PC-3 (cell line): ENCODE measurements at regions not wholly inside any gene's neighbourhood (a gene's known extent, or its start where the extent isn't known, plus 50 kb on each side); places are given as distances from the start of the nearest gene placed in this dataset.
A peak's percentile ranks its signal among the peaks of the same experiment; 100 is the strongest.

ENCODE experiments used
- ATAC-seq: fragments of 200-7000 bp; cut with Tn5 transposase; 2 replicates; pipeline ENCODE4 v1.9.1; 2020; ENCODE audit warnings: mild to moderate bottlenecking, moderate library complexity
- BruUV-seq: library from RNA; stranded (reverse); fragments of 400-500 nt; replicated peaks from 2 replicates; lab custom pipeline; 2021; lab: Mats Ljungman, UMichigan
- CTCF ChIA-PET: fragments of 300-600 bp; sonication (Branson Sonifier 250); formaldehyde crosslinking; loops from one replicate; lab custom pipeline; 2022; ENCODE audit warnings: antibody characterized with exemption; lab: Charles Lee
- POLR2A ChIA-PET: fragments of 300-600 bp; sonication (Branson Sonifier 250); formaldehyde crosslinking; loops from one replicate; lab custom pipeline; 2022; ENCODE audit warnings: antibody characterized with exemption; ENCODE audit not compliant: unreplicated experiment; lab: Charles Lee
- DNase-seq: peaks from one replicate; pipeline ENCODE4 v3.0.0-alpha.2; 2015
- H2AFZ ChIP-seq: fragments of 300-600 bp; sonication (generic); 2 replicates; pipeline ENCODE4 v1.6.0; 2016; ENCODE audit warnings: antibody characterized with exemption, low read length
- H3F3A ChIP-seq: fragments of 300-600 bp; sonication (generic); one replicate; pipeline ENCODE4 v1.6.0; 2017; ENCODE audit warnings: antibody characterized with exemption, low read length, control low read depth, mild to moderate bottlenecking; ENCODE audit not compliant: unreplicated experiment
- H3K27ac ChIP-seq: fragments of 300-600 bp; sonication (generic); 2 replicates; pipeline ENCODE4 v1.5.1; 2016; ENCODE audit warnings: mild to moderate bottlenecking, low read length
- H3K27me3 ChIP-seq: fragments of 300-600 bp; sonication (generic); 2 replicates; pipeline ENCODE4 v1.6.1; 2016; ENCODE audit warnings: low read length, mixed read lengths
- H3K36me3 ChIP-seq: fragments of 300-600 bp; sonication (generic); 2 replicates; pipeline ENCODE4 v1.6.1; 2016; ENCODE audit warnings: low read depth, mixed run types, low read length, mixed read lengths
- H3K4me1 ChIP-seq: fragments of 300-600 bp; sonication (generic); 2 replicates; pipeline ENCODE4 v1.5.1; 2016; ENCODE audit warnings: low read length; ENCODE audit not compliant: insufficient read depth
- H3K4me2 ChIP-seq: fragments of 300-600 bp; sonication (generic); 2 replicates; pipeline ENCODE4 v1.6.0; 2016; ENCODE audit warnings: low read length
- H3K4me3 ChIP-seq: fragments of 300-600 bp; sonication (generic); 2 replicates; pipeline ENCODE4 v1.5.1; 2016; ENCODE audit warnings: mild to moderate bottlenecking, low read length, mixed read lengths
- H3K79me2 ChIP-seq: fragments of 300-600 bp; sonication (generic); 2 replicates; pipeline ENCODE4 v1.6.1; 2017; ENCODE audit warnings: low read length, mixed read lengths
- H3K9ac ChIP-seq: fragments of 300-600 bp; sonication (generic); 2 replicates; pipeline ENCODE4 v1.6.0; 2016; ENCODE audit warnings: mild to moderate bottlenecking, low read length
- H3K9me2 ChIP-seq: fragments of 300-600 bp; sonication (generic); replicated peaks from 2 replicates; pipeline ENCODE4 v1.6.1; 2016; ENCODE audit warnings: mixed run types, low read length, mixed read lengths
- H3K9me3 ChIP-seq: fragments of 300-600 bp; sonication (generic); 2 replicates; pipeline ENCODE4 v1.6.1; 2016; ENCODE audit warnings: low read length, mixed read lengths
- H4K20me1 ChIP-seq: fragments of 300-600 bp; sonication (generic); 2 replicates; pipeline ENCODE4 v1.6.1; 2016; ENCODE audit warnings: low read length, mixed read lengths
- CTCF ChIP-seq: fragments of 300-600 bp; sonication (generic); conservative IDR thresholded peaks from 2 replicates; pipeline ENCODE4 v1.5.1; 2017; ENCODE audit warnings: antibody characterized with exemption, low read depth, mild to moderate bottlenecking, low read length
- EZH2 ChIP-seq: fragments of 300-600 bp; sonication (generic); IDR thresholded peaks from one replicate; pipeline ENCODE4 v1.6.1; 2017; ENCODE audit warnings: antibody characterized with exemption, mild to moderate bottlenecking, low read length; ENCODE audit not compliant: unreplicated experiment
- EZH2phosphoT487 ChIP-seq: fragments of 300-600 bp; sonication (generic); IDR thresholded peaks from 2 replicates; pipeline ENCODE4 v1.6.1; 2018; ENCODE audit warnings: mild to moderate bottlenecking, antibody characterized with exemption, low read length, borderline replicate concordance
- intact Hi-C: fragments of 100-400 bp; cut with micrococcal nuclease; formaldehyde crosslinking; loops from 2 replicates; pipeline ENCODE4 v1.9.0; 2023

GRCh38 chr4:128355305-128355704 is 67.7 kb upstream of the PGRMC2 start:
- DNase-seq = no peak
- H3K9ac ChIP-seq = no peak overlapping the region
- H3K27ac ChIP-seq = no peak overlapping the region
- H3K9me3 ChIP-seq = no peaks in the 10 kb centered on the region
- no peaks in the 10 kb centered on the region for H3K27me3 ChIP-seq
- H3K36me3 ChIP-seq = no peaks in the 10 kb centered on the region
- intact Hi-C loops = no loop called here
- no TSS peak for BruUV-seq
- no peak for TF ChIP-seq EZH2
- no peak for TF ChIP-seq CTCF
- no peak for TF ChIP-seq EZH2phosphoT487
- POLR2A ChIA-PET = no interaction called here
- H3F3A ChIP-seq = no peaks in the 10 kb centered on the region
- H3K79me2 ChIP-seq = no peaks in the 10 kb centered on the region
- CTCF ChIA-PET = no interaction called here
- H4K20me1 ChIP-seq = no peaks in the 10 kb centered on the region
- no peak overlapping the region for H3K4me3 ChIP-seq
- no peak for ATAC-seq
- no peaks in the 10 kb centered on the region for H3K9me2 ChIP-seq
- no peak overlapping the region for H3K4me2 ChIP-seq
- no peak overlapping the region for H2AFZ ChIP-seq
- peaks cover 13% of the 10 kb centered on the region for H3K4me1 ChIP-seq

- Histone ChIP-seq H3K9ac (no peak overlapping the region), H3K27ac (peak overlapping the region; percentile 14; the same call in 1 of the 2 replicates), H4K20me1 (no peaks in the 10 kb centered on the region), H3K4me1 (peaks cover 13% of the 10 kb centered on the region), H3K79me2 (no peaks in the 10 kb centered on the region), H3K4me2 (no peak overlapping the region), H3K36me3 (no peaks in the 10 kb centered on the region), H3F3A (no peaks in the 10 kb centered on the region), H3K9me3 (no peaks in the 10 kb centered on the region), H3K4me3 (no peak overlapping the region), H3K9me2 (no peaks in the 10 kb centered on the region), H2AFZ (no peak overlapping the region), H3K27me3 (no peaks in the 10 kb centered on the region)
- no TSS peak for BruUV-seq
- intact Hi-C loops = no loop called here
- ATAC-seq (no peak), DNase-seq (peak; percentile 54)
- TF ChIP-seq EZH2phosphoT487 (no peak), EZH2 (no peak), CTCF (no peak)
- ChIA-PET POLR2A (no interaction called here), CTCF (no interaction called here)
Measured at GRCh38 chr4:128354205-128354821, 66.7 kb upstream of the PGRMC2 start.

GRCh38 chr4:128353791-128354190 is 66.2 kb upstream of the PGRMC2 start:
- H3K27me3 ChIP-seq = no peaks in the 10 kb centered on the region
- no peak overlapping the region for H2AFZ ChIP-seq
- no peaks in the 10 kb centered on the region for H3K79me2 ChIP-seq
- ATAC-seq = no peak; the same call in 1 of the 2 replicates
- H3K27ac ChIP-seq = peak overlapping the region; percentile 14; the same call in 1 of the 2 replicates
- intact Hi-C loops = no loop called here
- no peaks in the 10 kb centered on the region for H4K20me1 ChIP-seq
- H3K9me2 ChIP-seq = no peaks in the 10 kb centered on the region
- H3K4me3 ChIP-seq = no peak overlapping the region
- H3K36me3 ChIP-seq = no peaks in the 10 kb centered on the region
- no peak overlapping the region for H3K4me2 ChIP-seq
- ChIA-PET POLR2A (no interaction called here), CTCF (no interaction called here)
- no peak for TF ChIP-seq CTCF
- TF ChIP-seq EZH2 = no peak
- TF ChIP-seq EZH2phosphoT487 = no peak
- no peak overlapping the region for H3K9ac ChIP-seq
- no peaks in the 10 kb centered on the region for H3F3A ChIP-seq
- DNase-seq = peak; percentile 26
- H3K4me1 ChIP-seq = peaks cover 13% of the 10 kb centered on the region
- H3K9me3 ChIP-seq = no peaks in the 10 kb centered on the region
- BruUV-seq = no TSS peak
